GM10248 (cell line): ENCODE measurements at regions not wholly inside any gene's neighbourhood (a gene's known extent, or its start where the extent isn't known, plus 50 kb on each side); places are given as distances from the start of the nearest gene placed in this dataset.

ENCODE experiments used
- CTCF ChIA-PET: fragments of 300-600 bp; sonication (Branson Sonifier 250); formaldehyde crosslinking; extraction: SDS; loops from one replicate; lab custom pipeline; 2021; ENCODE audit warnings: antibody characterized with exemption; lab: Yijun Ruan, JAX
- POLR2A ChIA-PET: fragments of 350-650 bp; sonication (Branson Sonifier 250); formaldehyde crosslinking; extraction: SDS; loops from one replicate; lab custom pipeline; 2020; ENCODE audit warnings: antibody characterized with exemption; lab: Yijun Ruan, JAX
- DNase-seq: peaks from one replicate; pipeline ENCODE4 v3.0.0; 2012; ENCODE audit errors: extremely low spot score
- TF ChIP-seq, protein P1 (sequence below): IDR thresholded peaks from 2 replicates; pipeline ENCODE4 v1.5.1; 2012; ENCODE audit warnings: mild to moderate bottlenecking, low read depth; ENCODE audit errors: extremely low read depth, missing control alignments, control extremely low read depth

- ChIA-PET CTCF (no interaction called here), POLR2A (no interaction called here)
- TF ChIP-seq, protein P1, sequence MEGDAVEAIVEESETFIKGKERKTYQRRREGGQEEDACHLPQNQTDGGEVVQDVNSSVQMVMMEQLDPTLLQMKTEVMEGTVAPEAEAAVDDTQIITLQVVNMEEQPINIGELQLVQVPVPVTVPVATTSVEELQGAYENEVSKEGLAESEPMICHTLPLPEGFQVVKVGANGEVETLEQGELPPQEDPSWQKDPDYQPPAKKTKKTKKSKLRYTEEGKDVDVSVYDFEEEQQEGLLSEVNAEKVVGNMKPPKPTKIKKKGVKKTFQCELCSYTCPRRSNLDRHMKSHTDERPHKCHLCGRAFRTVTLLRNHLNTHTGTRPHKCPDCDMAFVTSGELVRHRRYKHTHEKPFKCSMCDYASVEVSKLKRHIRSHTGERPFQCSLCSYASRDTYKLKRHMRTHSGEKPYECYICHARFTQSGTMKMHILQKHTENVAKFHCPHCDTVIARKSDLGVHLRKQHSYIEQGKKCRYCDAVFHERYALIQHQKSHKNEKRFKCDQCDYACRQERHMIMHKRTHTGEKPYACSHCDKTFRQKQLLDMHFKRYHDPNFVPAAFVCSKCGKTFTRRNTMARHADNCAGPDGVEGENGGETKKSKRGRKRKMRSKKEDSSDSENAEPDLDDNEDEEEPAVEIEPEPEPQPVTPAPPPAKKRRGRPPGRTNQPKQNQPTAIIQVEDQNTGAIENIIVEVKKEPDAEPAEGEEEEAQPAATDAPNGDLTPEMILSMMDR = no peak
- no peak for DNase-seq
Observed at GRCh38 chr7:94250987-94251386, 143.7 kb upstream of the COL1A2 start.

- no peak for DNase-seq
- ChIA-PET CTCF (no interaction called here), POLR2A (no interaction called here)
- TF ChIP-seq, protein P1 = no peak
Observed at GRCh38 chr7:94252124-94252523, 142.6 kb upstream of the COL1A2 start.

GRCh38 chr7:94252971-94253370 lies 141.7 kb upstream of the COL1A2 start:
- CTCF ChIA-PET = no interaction called here
- TF ChIP-seq, protein P1 = no peak
- POLR2A ChIA-PET = no interaction called here
- no peak for DNase-seq

- ChIA-PET CTCF (no interaction called here), POLR2A (no interaction called here)
- no peak for DNase-seq
- TF ChIP-seq, protein P1 = no peak
Observed at GRCh38 chr7:94253686-94254085, 141.0 kb upstream of the COL1A2 start.

- POLR2A ChIA-PET = no interaction called here
- CTCF ChIA-PET = no interaction called here
- TF ChIP-seq, protein P1 = no peak
- DNase-seq = no peak
Observed at GRCh38 chr7:94258418-94259300, 136.0 kb upstream of the COL1A2 start.

GRCh38 chr7:94261067-94261466 lies 133.6 kb upstream of the COL1A2 start:
- POLR2A ChIA-PET = no interaction called here
- CTCF ChIA-PET = interaction anchor here (1.1 to 1.2 kb wide), 2 partner anchors 9 to 26 kb away, joined by 3 read pairs; no protein-coding TSS in a partner anchor
- no peak for DNase-seq
- TF ChIP-seq, protein P1 = no peak
